GM18502 (cell line): ENCODE measurements at regions not wholly inside any gene's neighbourhood (a gene's known extent, or its start where the extent isn't known, plus 50 kb on each side); places are given as distances from the start of the nearest gene placed in this dataset.

Source experiments
- ATAC-seq: cut with Tn5 transposase; IDR thresholded peaks from one replicate; pipeline ENCODE4 v1.9.1; 2021; ENCODE audit warnings: mild to moderate bottlenecking; ENCODE audit not compliant: unreplicated experiment, poor library complexity

DNA sequence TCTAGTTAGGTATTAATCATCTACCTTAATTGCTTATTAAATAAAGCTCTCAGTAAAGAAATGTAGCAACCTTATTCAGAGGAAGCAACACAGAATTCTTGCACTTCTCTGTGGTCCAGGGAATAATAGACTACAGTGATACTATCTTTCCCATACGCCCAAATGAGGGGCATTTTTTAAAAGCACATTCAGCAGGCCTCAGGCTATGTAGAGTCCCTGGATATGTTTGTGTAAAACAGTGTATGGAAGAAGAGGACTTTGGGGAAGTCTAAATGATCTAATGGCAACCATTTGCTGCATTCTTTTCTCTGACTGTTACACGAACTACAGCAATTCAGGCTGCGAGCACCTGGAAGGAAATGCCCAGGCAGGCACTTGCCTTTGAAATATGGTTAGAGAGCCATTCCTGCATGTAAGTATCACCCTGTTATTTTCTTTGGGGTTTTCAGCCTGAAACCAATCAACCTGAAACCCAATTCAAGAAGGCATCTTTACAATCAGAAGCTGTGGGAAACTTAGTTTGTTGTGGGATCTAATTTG, 1814.7 kb upstream of the CELF4 start:
- no peak for ATAC-seq

DNA sequence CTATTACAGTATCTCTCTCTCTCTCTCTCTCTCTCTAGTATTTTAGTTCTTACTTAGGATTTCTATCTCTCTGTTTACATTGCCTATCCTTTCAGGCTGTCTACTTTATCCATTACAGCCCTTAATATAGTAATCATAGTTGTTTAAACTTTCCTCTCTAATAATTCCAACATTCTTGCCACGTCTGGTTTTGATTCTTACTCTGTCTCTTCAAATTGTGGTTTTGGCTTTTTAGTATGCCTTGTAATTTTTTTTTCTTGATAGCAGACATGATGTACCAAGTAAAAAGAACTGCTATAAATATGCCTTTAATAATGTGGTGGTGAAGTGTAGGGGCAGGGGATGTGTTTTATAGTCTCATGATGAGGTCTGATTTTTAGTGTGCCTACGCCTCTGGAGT, 1809.5 kb upstream of the CELF4 start:
- no peak for ATAC-seq

GRCh38 chr18:39371996-39372395, 1806.4 kb upstream of the CELF4 start:
- no peak for ATAC-seq

GRCh38 chr18:39366656-39367055, 1801.1 kb upstream of the CELF4 start:
- ATAC-seq = no peak

GRCh38 chr18:39365836-39366485, 1800.4 kb upstream of the CELF4 start:
- no peak for ATAC-seq

DNA sequence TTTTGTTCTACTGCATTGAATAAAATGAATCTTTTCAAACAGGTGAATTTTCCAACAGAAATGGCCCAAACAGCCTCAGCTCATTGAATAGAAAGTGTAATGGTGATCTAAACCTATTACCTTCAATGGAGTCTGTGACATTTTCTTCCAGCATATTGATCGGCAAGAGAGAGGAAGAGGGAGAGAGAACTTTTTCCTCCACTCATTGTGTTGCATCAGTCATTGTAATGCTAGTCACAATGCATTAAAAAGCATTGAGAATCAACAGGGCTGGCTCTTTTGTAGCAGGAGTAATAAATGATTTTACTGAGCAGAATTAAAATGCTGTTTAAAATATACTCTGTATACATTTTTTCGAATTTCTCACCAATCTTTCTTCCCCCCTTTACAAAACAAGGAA, 1794.5 kb upstream of the CELF4 start:
- ATAC-seq = no peak

- no peak for ATAC-seq
These were observed 1794.0 kb upstream of the CELF4 start for GRCh38 chr18:39359636-39360035.

GRCh38 chr18:39350945-39351344, 1785.3 kb upstream of the CELF4 start:
- ATAC-seq = no peak

DNA sequence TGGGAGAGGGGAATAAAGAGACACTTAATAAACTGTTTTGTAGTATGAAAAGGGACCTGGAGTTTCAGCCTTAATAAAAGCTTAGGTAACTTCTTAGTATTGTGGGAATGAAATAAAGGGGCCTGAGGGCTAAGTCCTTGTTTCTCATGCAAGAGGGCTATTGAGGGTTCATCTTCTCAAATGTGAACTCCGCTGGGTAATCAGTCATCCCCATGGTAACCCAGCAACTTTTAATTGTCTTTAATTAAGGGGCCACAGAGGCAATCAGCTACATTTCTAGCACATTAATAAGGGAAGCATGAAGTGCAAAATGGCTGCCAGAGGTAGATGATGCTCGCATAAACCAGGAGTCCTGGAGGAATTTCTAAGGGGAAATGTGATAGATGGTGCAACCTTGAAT, 1784.2 kb upstream of the CELF4 start:
- no peak for ATAC-seq

- no peak for ATAC-seq
These were observed 1783.2 kb upstream of the CELF4 start for GRCh38 chr18:39348757-39349156.

- ATAC-seq = no peak
These were observed 1782.1 kb upstream of the CELF4 start for GRCh38 chr18:39347701-39348100.

GRCh38 chr18:39346916-39347315, 1781.3 kb upstream of the CELF4 start:
- ATAC-seq = no peak

- no peak for ATAC-seq
These were observed 1779.7 kb upstream of the CELF4 start for GRCh38 chr18:39345321-39345720.

- no peak for ATAC-seq
These were observed 1778.9 kb upstream of the CELF4 start for GRCh38 chr18:39344487-39344886.

GRCh38 chr18:39341129-39341528, 1775.5 kb upstream of the CELF4 start:
- no peak for ATAC-seq

DNA sequence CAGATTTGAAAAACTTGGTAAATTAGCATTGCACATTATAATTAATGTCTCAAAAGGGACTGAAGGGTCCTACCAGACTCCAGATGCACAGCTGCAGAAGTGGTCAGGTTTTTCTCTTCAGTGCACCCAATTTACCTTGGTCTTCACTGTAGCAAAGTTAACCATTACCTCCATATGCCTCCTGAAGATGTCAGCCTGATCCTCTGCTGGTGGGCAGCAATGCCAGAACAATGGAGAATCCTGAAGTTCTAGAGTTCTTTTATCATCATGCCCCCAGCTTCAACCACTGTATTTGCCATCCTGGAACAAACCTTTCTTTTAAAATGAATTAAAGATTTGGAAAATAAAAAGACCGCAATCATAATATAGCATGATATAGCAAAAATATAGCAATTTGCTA, 1774.8 kb upstream of the CELF4 start:
- no peak for ATAC-seq

DNA sequence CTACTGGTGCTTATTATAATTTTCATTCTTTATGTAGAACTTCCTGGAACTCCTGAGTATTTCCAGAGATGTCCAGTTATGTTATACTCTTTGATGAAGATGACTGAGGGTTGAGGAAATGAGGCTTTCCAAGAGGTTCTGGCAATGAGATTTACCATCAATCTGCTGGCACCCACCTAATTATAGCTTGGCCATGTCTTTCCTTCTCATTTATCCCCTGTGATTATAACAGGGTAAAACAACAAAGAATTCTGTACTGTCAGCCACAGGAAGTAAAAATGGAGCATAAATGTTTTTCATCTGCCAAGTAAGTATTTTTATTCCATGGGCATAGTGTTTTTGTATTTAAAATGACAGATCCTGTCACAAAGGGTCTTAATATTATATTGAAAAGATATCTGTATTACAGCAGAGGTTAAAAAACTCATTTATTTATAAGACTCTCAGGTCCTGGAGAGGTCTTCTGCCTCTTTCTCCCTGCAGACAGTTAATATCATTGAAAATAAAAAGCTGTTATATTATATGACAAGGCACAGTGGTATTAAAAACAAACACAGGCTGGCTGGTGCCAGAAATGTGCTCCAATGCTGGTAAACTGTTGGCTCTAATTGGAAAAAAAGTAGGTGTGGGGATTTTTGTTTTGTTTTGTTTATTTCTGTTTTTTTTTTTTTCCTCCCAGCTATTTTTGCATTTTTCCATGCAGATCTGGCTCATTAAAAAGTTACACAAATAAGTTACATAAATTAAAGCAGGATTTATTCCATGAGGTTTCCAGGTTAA, 1764.1 kb upstream of the CELF4 start:
- ATAC-seq = no peak

DNA sequence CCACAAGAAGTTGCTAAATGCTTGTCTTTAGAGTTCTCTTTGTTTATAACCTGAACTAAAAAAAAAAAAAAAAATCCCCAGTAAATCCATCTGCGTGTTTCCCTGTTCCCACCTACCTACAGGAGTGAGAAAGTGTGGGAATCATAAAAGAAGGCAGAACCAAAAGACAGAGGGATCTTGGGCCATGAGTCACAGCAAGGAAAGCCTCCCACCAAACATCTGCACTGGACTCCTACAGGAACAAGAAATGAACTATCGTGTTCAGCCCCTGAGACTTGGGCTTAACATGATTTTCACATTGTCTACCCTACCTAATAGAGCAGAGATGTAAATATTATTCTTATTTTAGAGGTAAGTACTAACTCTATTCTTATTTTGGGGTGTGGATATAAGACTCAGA, 1761.2 kb upstream of the CELF4 start:
- no peak for ATAC-seq

DNA sequence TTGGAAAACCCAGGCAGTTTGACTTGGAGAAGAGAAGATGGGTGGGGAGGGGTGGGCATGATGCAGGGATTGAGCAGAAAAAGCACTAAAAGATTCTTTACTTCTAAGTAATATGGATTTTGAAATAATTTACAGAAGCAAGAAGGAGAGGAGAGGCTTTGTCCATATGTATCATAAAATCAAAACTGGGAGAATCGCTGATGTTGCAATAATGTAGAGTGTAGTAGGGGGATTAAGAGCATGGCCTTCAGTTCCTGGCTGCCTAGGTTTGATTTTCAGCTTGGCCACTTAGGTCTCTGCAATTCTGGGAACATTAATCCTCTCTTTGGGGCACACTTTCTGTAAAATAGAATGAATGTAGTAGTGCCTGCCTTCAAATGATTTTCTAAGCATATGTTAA, 1760.4 kb upstream of the CELF4 start:
- ATAC-seq = no peak

- no peak for ATAC-seq
These were observed 1753.5 kb upstream of the CELF4 start for GRCh38 chr18:39319141-39319540.

DNA sequence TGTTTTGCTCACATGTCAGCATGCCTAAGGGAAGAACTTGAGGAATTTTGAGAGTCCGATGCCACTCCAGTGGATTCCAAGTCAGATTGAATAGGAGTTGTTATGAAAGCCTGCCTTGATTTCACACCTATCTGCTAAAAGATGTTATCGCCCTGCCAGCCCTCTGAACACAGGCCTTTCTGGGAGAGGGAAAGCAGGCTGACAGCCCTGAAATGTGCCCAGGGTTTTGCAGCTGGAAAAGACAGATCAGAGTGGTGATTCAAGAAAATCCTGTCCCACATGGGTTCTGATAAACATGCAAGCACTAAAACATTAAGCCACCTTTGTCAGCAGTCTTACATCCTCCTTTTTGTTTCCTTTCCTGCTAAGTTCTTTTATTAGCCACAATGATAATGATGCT, 1752.9 kb upstream of the CELF4 start:
- no peak for ATAC-seq

DNA sequence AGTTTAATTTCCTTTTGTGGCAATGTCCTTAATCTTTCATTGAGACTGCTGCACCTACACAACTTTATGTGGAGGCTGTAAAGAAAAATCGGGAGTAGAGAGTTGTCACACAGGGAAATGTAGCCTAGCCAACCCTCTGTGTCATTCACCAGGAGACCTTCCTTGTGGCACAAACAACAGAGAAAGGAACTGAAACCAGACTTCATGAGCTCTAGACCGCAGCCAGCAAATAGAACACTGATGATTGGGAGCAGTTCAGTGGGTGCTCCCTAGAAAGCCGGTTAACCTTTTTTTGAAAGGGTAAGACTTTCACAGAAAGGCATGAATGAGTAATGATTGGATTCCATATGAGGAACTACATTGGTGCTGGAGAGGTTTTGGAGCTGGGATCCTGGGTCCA, 1752.4 kb upstream of the CELF4 start:
- ATAC-seq = peak; percentile 54
